ENCODE measurements at regions not wholly inside any gene's neighbourhood (a gene's known extent, or its start where the extent isn't known, plus 50 kb on each side); places are given as distances from the start of the nearest gene placed in this dataset.

GRCh38 chr16:86991679-86992078, 325.5 kb downstream of the C16orf95 start:
- no peak for ATAC-seq (ENCODE audit: low read depth)
- CTCF ChIA-PET: no interaction called here
- no peaks in the 10 kb centered on the region for H3K36me3 Mint-ChIP-seq (ENCODE audit: low read depth)

GRCh38 chr16:86992587-86992986, 324.6 kb downstream of the C16orf95 start:
- ATAC-seq (ENCODE audit: low read depth) (no peak), DNase-seq (no peak)
- Mint-ChIP-seq H3K9me3 (no peaks in the 10 kb centered on the region), H3K4me3 (no peak overlapping the region), H3K27me3 (peaks cover 9% of the 10 kb centered on the region), H3K27ac (no peak overlapping the region), H3K4me1 (no peaks in the 10 kb centered on the region), H3K36me3 (ENCODE audit: low read depth) (no peaks in the 10 kb centered on the region)
- CTCF ChIA-PET: no interaction called here
- intact Hi-C loops (cut with micrococcal nuclease): no loop called here
- POLR2A ChIA-PET: no interaction called here
- no peak for TF ChIP-seq CTCF (IDR thresholded peaks at IDR 0.05)

More at GRCh38 chr16:86991679-86992078, 325.5 kb downstream of the C16orf95 start:
- no peak overlapping the region for H3K4me3 Mint-ChIP-seq
- no peak for TF ChIP-seq CTCF (IDR thresholded peaks at IDR 0.05)
- H3K27me3 Mint-ChIP-seq: peaks cover 9% of the 10 kb centered on the region
- intact Hi-C loops (cut with micrococcal nuclease): no loop called here
- no peak for DNase-seq
- no peak overlapping the region for H3K27ac Mint-ChIP-seq
- no peaks in the 10 kb centered on the region for H3K9me3 Mint-ChIP-seq
- H3K4me1 Mint-ChIP-seq: no peaks in the 10 kb centered on the region
- POLR2A ChIA-PET: no interaction called here

GRCh38 chr16:86993426-86994110, 323.6 kb downstream of the C16orf95 start:
- H3K36me3 Mint-ChIP-seq (ENCODE audit: low read depth): no peaks in the 10 kb centered on the region
- DNase-seq (no peak), ATAC-seq (ENCODE audit: low read depth) (no peak)
- H3K4me3 Mint-ChIP-seq: no peak overlapping the region
- H3K4me1 Mint-ChIP-seq: no peaks in the 10 kb centered on the region
- TF ChIP-seq CTCF (IDR thresholded peaks at IDR 0.05): no peak
- POLR2A ChIA-PET: no interaction called here
- H3K27ac Mint-ChIP-seq: no peak overlapping the region
- no peaks in the 10 kb centered on the region for H3K9me3 Mint-ChIP-seq
- peaks cover 9% of the 10 kb centered on the region for H3K27me3 Mint-ChIP-seq
- intact Hi-C loops (cut with micrococcal nuclease): no loop called here
- CTCF ChIA-PET: no interaction called here

- POLR2A ChIA-PET: no interaction called here
- CTCF ChIA-PET: no interaction called here
- H3K27me3 Mint-ChIP-seq: peaks cover 9% of the 10 kb centered on the region
- no peaks in the 10 kb centered on the region for H3K4me1 Mint-ChIP-seq
- no peak overlapping the region for H3K27ac Mint-ChIP-seq
- H3K36me3 Mint-ChIP-seq (ENCODE audit: low read depth): no peaks in the 10 kb centered on the region
- H3K4me3 Mint-ChIP-seq: no peak overlapping the region
- intact Hi-C loops (cut with micrococcal nuclease): no loop called here
- no peaks in the 10 kb centered on the region for H3K9me3 Mint-ChIP-seq
- no peak for DNase-seq
- no peak for ATAC-seq (ENCODE audit: low read depth)
- no peak for TF ChIP-seq CTCF (IDR thresholded peaks at IDR 0.05)
Measured at GRCh38 chr16:86994215-86994614, 323.0 kb downstream of the C16orf95 start.

GRCh38 chr16:86994651-86995171, 322.5 kb downstream of the C16orf95 start:
- Mint-ChIP-seq H3K9me3 (no peaks in the 10 kb centered on the region), H3K36me3 (ENCODE audit: low read depth) (no peaks in the 10 kb centered on the region), H3K27me3 (peaks cover 9% of the 10 kb centered on the region), H3K4me3 (no peak overlapping the region), H3K4me1 (no peaks in the 10 kb centered on the region), H3K27ac (no peak overlapping the region)
- DNase-seq: no peak
- no peak for ATAC-seq (ENCODE audit: low read depth)
- no peak for TF ChIP-seq CTCF (IDR thresholded peaks at IDR 0.05)
- ChIA-PET POLR2A (no interaction called here), CTCF (no interaction called here)
- intact Hi-C loops (cut with micrococcal nuclease): no loop called here

Data from activated B cell treated with CpG ODN at 0.5 μM for 24 hours (primary cell).